Lower lobe of right lung (tissue), 2 donors: ENCODE measurements at regions not wholly inside any gene's neighbourhood (a gene's known extent, or its start where the extent isn't known, plus 50 kb on each side); places are given as distances from the start of the nearest gene placed in this dataset.

Experiments
- ATAC-seq, 2 donors: fragments of 200-7000 bp; cut with Tn5 transposase; one replicate each; pipeline ENCODE4 v1.9.1; 2020 to 2022; ENCODE audit warnings: mild to moderate bottlenecking in 2 of 2, moderate library complexity in 2 of 2
- DNase-seq: peaks from one replicate; pipeline ENCODE4 v3.0.0-alpha.2; 2020
- H3K27ac ChIP-seq: fragments of 200-600 bp; one replicate; pipeline ENCODE4 v1.8.0; 2022
- H3K27me3 ChIP-seq: fragments of 200-600 bp; one replicate; pipeline ENCODE4 v1.8.0; 2022; ENCODE audit warnings: low read depth
- H3K36me3 ChIP-seq: fragments of 200-600 bp; one replicate; pipeline ENCODE4 v1.8.0; 2022; ENCODE audit warnings: mild to moderate bottlenecking
- H3K4me1 ChIP-seq: fragments of 200-600 bp; one replicate; pipeline ENCODE4 v1.8.0; 2022
- H3K4me3 ChIP-seq: fragments of 200-600 bp; one replicate; pipeline ENCODE4 v1.8.0; 2022; ENCODE audit warnings: mild to moderate bottlenecking
- H3K9me3 ChIP-seq: fragments of 200-600 bp; one replicate; pipeline ENCODE4 v1.8.0; 2022
- CTCF ChIP-seq: fragments of 200-600 bp; IDR thresholded peaks from one replicate; pipeline ENCODE4 v1.8.0; 2022; ENCODE audit warnings: antibody characterized with exemption, mild to moderate bottlenecking
- intact Hi-C: fragments of 100-400 bp; cut with DNase I; formaldehyde crosslinking; loops from one replicate; pipeline ENCODE4 v1.11.0; 2022
- donor health status: DM: no; HTN: yes; CAD: no; lungs with severe emphysema.

- Histone ChIP-seq H3K36me3 (no peaks in the 10 kb centered on the region), H3K27ac (no peak overlapping the region), H3K4me3 (no peak overlapping the region), H3K9me3 (no peaks in the 10 kb centered on the region), H3K4me1 (no peaks in the 10 kb centered on the region), H3K27me3 (no peaks in the 10 kb centered on the region)
- DNase-seq, result no peak
- no peak for ATAC-seq
- no peak for TF ChIP-seq CTCF
- intact Hi-C loops, result no loop called here
These were observed 226.8 kb upstream of the TENT5A start for GRCh38 chr6:81979329-81979728.

GRCh38 chr6:81978230-81978629, 225.7 kb upstream of the TENT5A start:
- no peak for TF ChIP-seq CTCF
- intact Hi-C loops, result no loop called here
- ATAC-seq, result no peak
- Histone ChIP-seq H3K27me3 (no peaks in the 10 kb centered on the region), H3K27ac (no peak overlapping the region), H3K36me3 (no peaks in the 10 kb centered on the region), H3K9me3 (no peaks in the 10 kb centered on the region), H3K4me1 (no peaks in the 10 kb centered on the region), H3K4me3 (no peak overlapping the region)
- no peak for DNase-seq

GRCh38 chr6:81977486-81977885, 225.0 kb upstream of the TENT5A start:
- intact Hi-C loops, result no loop called here
- Histone ChIP-seq H3K27ac (no peak overlapping the region), H3K4me3 (no peak overlapping the region), H3K27me3 (no peaks in the 10 kb centered on the region), H3K9me3 (no peaks in the 10 kb centered on the region), H3K4me1 (no peaks in the 10 kb centered on the region), H3K36me3 (no peaks in the 10 kb centered on the region)
- TF ChIP-seq CTCF, result no peak
- ATAC-seq (no peak), DNase-seq (no peak)

GRCh38 chr6:81969814-81970213, 217.3 kb upstream of the TENT5A start:
- Histone ChIP-seq H3K4me3 (no peak overlapping the region), H3K9me3 (no peaks in the 10 kb centered on the region), H3K27me3 (no peaks in the 10 kb centered on the region), H3K36me3 (no peaks in the 10 kb centered on the region), H3K27ac (no peak overlapping the region), H3K4me1 (no peaks in the 10 kb centered on the region)
- ATAC-seq (no peak), DNase-seq (peak; percentile 28)
- TF ChIP-seq CTCF, result no peak
- intact Hi-C loops, result no loop called here

GRCh38 chr6:81969011-81969410, 216.5 kb upstream of the TENT5A start:
- TF ChIP-seq CTCF, result no peak
- intact Hi-C loops, result no loop called here
- H3K4me3 ChIP-seq, result no peak overlapping the region
- no peak overlapping the region for H3K27ac ChIP-seq
- H3K36me3 ChIP-seq, result no peaks in the 10 kb centered on the region
- DNase-seq (no peak), ATAC-seq (no peak)
- H3K9me3 ChIP-seq, result no peaks in the 10 kb centered on the region
- H3K4me1 ChIP-seq, result no peaks in the 10 kb centered on the region
- no peaks in the 10 kb centered on the region for H3K27me3 ChIP-seq

- intact Hi-C loops, result no loop called here
- no peak overlapping the region for H3K4me3 ChIP-seq
- H3K4me1 ChIP-seq, result no peaks in the 10 kb centered on the region
- DNase-seq (no peak), ATAC-seq (no peak)
- H3K9me3 ChIP-seq, result no peaks in the 10 kb centered on the region
- no peak for TF ChIP-seq CTCF
- no peak overlapping the region for H3K27ac ChIP-seq
- no peaks in the 10 kb centered on the region for H3K27me3 ChIP-seq
- no peaks in the 10 kb centered on the region for H3K36me3 ChIP-seq
These were observed 214.5 kb upstream of the TENT5A start for GRCh38 chr6:81966968-81967367.
